Caco-2 (cell line): ENCODE measurements at regions not wholly inside any gene's neighbourhood (a gene's known extent, or its start where the extent isn't known, plus 50 kb on each side); places are given as distances from the start of the nearest gene placed in this dataset.

Source experiments
- BruUV-seq: library from RNA; stranded (reverse); fragments of 400-500 nt; replicated peaks from 2 replicates; lab custom pipeline; 2021; lab: Mats Ljungman, UMichigan
- CTCF ChIA-PET: fragments of 300-600 bp; sonication (Branson Sonifier 250); formaldehyde crosslinking; loops from one replicate; lab custom pipeline; 2022; ENCODE audit warnings: antibody characterized with exemption; lab: Charles Lee
- POLR2A ChIA-PET: fragments of 300-600 bp; sonication (Branson Sonifier 250); formaldehyde crosslinking; loops from one replicate; lab custom pipeline; 2022; ENCODE audit warnings: antibody characterized with exemption; lab: Charles Lee
- DNase-seq, 2 experiments: peaks; one replicate each; pipeline versions ENCODE4 v3.0.0 to v3.0.0-alpha.2; 2020 to 2022
- H3K27me3 ChIP-seq: replicated peaks from 2 replicates; pipeline ENCODE4 v1.6.0; 2011; ENCODE audit warnings: low read length; ENCODE audit not compliant: control insufficient read depth, insufficient read depth
- H3K36me3 ChIP-seq: 2 replicates; pipeline ENCODE4 v1.5.1; 2011; ENCODE audit warnings: low read length; ENCODE audit not compliant: control insufficient read depth, insufficient read depth
- H3K4me1 ChIP-seq: fragments of 250-450 bp; sonication (Bioruptor Pico); 2 replicates; pipeline ENCODE4 v1.5.1; 2020; ENCODE audit warnings: mild to moderate bottlenecking
- H3K4me3 ChIP-seq: 2 replicates; pipeline ENCODE4 v1.5.1; 2011; ENCODE audit warnings: low read depth, mild to moderate bottlenecking, control low read depth, low read length
- H3K9me3 ChIP-seq: fragments of 250-450 bp; sonication (Bioruptor Pico); 2 replicates; pipeline ENCODE4 v1.5.1; 2020; ENCODE audit warnings: mild to moderate bottlenecking, moderate library complexity
- H3K27ac Mint-ChIP-seq: one replicate; pipeline ENCODE4 v1.8.0; 2022; ENCODE audit warnings: mixed read lengths; ENCODE audit not compliant: unreplicated experiment
- H3K27me3 Mint-ChIP-seq: one replicate; pipeline ENCODE4 v1.8.0; 2022; ENCODE audit warnings: mixed read lengths; ENCODE audit not compliant: insufficient read depth, unreplicated experiment
- H3K36me3 Mint-ChIP-seq: one replicate; pipeline ENCODE4 v1.8.0; 2022; ENCODE audit warnings: mild to moderate bottlenecking, mixed read lengths; ENCODE audit not compliant: insufficient read depth, unreplicated experiment
- H3K4me1 Mint-ChIP-seq: one replicate; pipeline ENCODE4 v1.8.0; 2022; ENCODE audit warnings: low read depth, mixed read lengths; ENCODE audit not compliant: unreplicated experiment
- H3K4me3 Mint-ChIP-seq: one replicate; pipeline ENCODE4 v1.8.0; 2022; ENCODE audit warnings: mild to moderate bottlenecking, moderate library complexity, mixed read lengths; ENCODE audit not compliant: unreplicated experiment
- H3K9me3 Mint-ChIP-seq: one replicate; pipeline ENCODE4 v1.8.0; 2022; ENCODE audit warnings: mixed read lengths; ENCODE audit not compliant: unreplicated experiment
- intact Hi-C: fragments of 100-400 bp; cut with micrococcal nuclease; formaldehyde crosslinking; loops from one replicate; pipeline ENCODE4 v1.10.0; 2022; ENCODE audit not compliant: unreplicated experiment
- TF ChIP-seq, protein P1 (sequence below), 2 experiments: fragments of 200-600 bp in 1 of 2; IDR thresholded peaks; 1 replicate in 1 of 2; 2 replicates in 1 of 2; pipeline versions ENCODE4 v1.5.1 to v1.8.0; 2011 to 2022; ENCODE audit warnings: antibody characterized with exemption in 1 of 2, control low read depth in 1 of 2, inconsistent platforms in 1 of 2, low read depth in 1 of 2, low read length in 1 of 2, mild to moderate bottlenecking in 1 of 2, moderate library complexity in 1 of 2; ENCODE audit not compliant: insufficient read depth in 1 of 2, severe bottlenecking in 1 of 2, unreplicated experiment in 1 of 2

DNA sequence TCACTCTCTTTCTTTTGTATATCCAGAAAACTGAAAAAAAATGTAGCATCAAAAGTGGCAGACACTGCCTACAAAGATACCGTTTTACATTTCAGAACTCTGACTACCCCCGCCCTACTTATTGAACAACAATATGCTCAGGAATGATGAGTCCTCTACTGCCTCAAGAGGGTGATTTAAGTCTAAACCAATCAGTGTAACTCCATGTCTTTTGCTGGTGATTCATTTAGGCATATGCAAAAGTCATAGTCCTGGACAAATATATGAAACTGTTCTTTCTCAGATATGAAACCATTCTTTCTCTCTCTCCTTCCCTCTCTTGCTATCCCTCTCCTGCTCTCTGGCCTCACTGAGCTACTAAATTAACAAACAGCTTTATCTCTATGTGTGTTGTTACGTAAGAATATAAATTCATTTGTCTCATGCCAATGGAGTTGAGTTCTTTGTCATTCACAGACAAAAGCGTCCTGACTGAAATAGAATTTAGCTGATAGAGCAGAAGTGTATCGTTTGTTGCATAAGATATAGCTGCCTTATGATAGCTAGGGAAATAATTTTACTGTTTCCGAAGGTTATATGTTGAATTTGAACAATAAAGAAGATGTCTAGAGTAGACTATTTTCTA is 133.7 kb upstream of the OSTN start:
- no peak overlapping the region for H3K4me3 Mint-ChIP-seq
- peak in 1 of 2 experiments; percentile 2 for DNase-seq
- no peak overlapping the region for H3K27ac Mint-ChIP-seq
- H3K4me1 ChIP-seq: no peaks in the 10 kb centered on the region
- H3K9me3 Mint-ChIP-seq: no peaks in the 10 kb centered on the region
- no peak overlapping the region for H3K4me3 ChIP-seq
- no peaks in the 10 kb centered on the region for H3K27me3 ChIP-seq
- H3K9me3 ChIP-seq: no peaks in the 10 kb centered on the region
- intact Hi-C loops: no loop called here
- H3K4me1 Mint-ChIP-seq: peaks cover 6% of the 10 kb centered on the region
- TF ChIP-seq, protein P1, sequence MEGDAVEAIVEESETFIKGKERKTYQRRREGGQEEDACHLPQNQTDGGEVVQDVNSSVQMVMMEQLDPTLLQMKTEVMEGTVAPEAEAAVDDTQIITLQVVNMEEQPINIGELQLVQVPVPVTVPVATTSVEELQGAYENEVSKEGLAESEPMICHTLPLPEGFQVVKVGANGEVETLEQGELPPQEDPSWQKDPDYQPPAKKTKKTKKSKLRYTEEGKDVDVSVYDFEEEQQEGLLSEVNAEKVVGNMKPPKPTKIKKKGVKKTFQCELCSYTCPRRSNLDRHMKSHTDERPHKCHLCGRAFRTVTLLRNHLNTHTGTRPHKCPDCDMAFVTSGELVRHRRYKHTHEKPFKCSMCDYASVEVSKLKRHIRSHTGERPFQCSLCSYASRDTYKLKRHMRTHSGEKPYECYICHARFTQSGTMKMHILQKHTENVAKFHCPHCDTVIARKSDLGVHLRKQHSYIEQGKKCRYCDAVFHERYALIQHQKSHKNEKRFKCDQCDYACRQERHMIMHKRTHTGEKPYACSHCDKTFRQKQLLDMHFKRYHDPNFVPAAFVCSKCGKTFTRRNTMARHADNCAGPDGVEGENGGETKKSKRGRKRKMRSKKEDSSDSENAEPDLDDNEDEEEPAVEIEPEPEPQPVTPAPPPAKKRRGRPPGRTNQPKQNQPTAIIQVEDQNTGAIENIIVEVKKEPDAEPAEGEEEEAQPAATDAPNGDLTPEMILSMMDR (IDR thresholded peaks at IDR 0.05; ENCODE audit: insufficient read depth in 1 of 2, low read depth in 1 of 2, low read length in 1 of 2, severe bottlenecking in 1 of 2, unreplicated experiment in 1 of 2): no peak
- no peaks in the 10 kb centered on the region for H3K36me3 ChIP-seq
- ChIA-PET CTCF (no interaction called here), POLR2A (no interaction called here)
- H3K27me3 Mint-ChIP-seq: no peaks in the 10 kb centered on the region
- BruUV-seq: no TSS peak
- H3K36me3 Mint-ChIP-seq: no peaks in the 10 kb centered on the region

DNA sequence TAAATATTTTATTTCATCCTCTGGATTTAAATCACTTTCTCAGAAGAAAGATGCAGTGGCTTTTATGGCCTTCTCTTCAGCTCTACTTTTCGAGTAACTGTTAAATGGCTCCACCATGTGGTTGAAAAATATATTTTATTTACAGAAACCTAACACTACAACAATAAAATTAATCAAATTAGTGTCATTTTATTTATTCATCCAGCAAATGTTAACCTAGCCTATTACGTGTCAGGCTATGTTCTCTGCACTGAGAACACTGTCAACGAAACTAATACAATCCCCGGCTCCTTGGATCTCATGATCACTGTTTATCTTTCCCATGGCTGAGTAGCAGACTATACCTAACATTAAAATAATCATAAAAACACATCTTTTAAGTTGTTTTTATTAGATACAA is 148.0 kb upstream of the OSTN start:
- TF ChIP-seq, protein P1 (IDR thresholded peaks at IDR 0.05; ENCODE audit: insufficient read depth in 1 of 2, low read depth in 1 of 2, low read length in 1 of 2, severe bottlenecking in 1 of 2, unreplicated experiment in 1 of 2): peak; percentile 13 to 32
- DNase-seq: peak in 1 of 2 experiments; percentile 10
- POLR2A ChIA-PET: no interaction called here
- Mint-ChIP-seq H3K27me3 (peaks cover 3% of the 10 kb centered on the region), H3K9me3 (no peaks in the 10 kb centered on the region), H3K27ac (no peak overlapping the region), H3K4me3 (no peak overlapping the region), H3K4me1 (no peaks in the 10 kb centered on the region), H3K36me3 (no peaks in the 10 kb centered on the region)
- Histone ChIP-seq H3K27me3 (no peaks in the 10 kb centered on the region), H3K4me1 (no peaks in the 10 kb centered on the region), H3K9me3 (no peaks in the 10 kb centered on the region), H3K36me3 (no peaks in the 10 kb centered on the region), H3K4me3 (no peak overlapping the region)
- BruUV-seq: no TSS peak
- intact Hi-C loops: loop anchor here (1.0 kb wide), 3 partner anchors 167 to 350 kb away; no protein-coding TSS in a partner anchor
- CTCF ChIA-PET: interaction anchor here (0.7 to 1.2 kb wide), 4 partner anchors 161 to 351 kb away, joined by 3 to 13 read pairs (median 5); no protein-coding TSS in a partner anchor

DNA sequence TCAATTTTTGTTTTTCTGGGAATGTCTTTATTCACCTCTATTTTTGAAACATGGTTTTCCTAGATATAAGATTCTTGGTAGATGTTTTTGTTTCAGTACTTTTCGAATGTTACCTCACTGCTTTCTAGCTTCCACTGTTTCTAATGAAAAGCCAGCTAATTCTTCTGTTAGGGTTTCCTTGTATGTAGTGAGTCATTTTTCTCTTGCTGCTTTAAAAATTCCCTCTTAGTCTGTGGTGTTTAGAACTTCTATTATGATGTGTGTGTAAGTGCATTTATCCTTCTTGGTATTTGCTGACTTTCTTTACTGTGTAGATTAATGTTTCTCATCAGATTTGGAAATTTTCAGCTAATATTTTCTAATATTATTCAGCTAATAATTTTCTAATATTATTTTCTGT is 151.1 kb upstream of the OSTN start:
- Histone ChIP-seq H3K9me3 (peaks cover 3% of the 10 kb centered on the region; the same call in 1 of the 2 replicates), H3K27me3 (no peaks in the 10 kb centered on the region), H3K4me1 (no peaks in the 10 kb centered on the region), H3K36me3 (no peaks in the 10 kb centered on the region), H3K4me3 (no peak overlapping the region)
- Mint-ChIP-seq H3K36me3 (no peaks in the 10 kb centered on the region), H3K4me1 (no peaks in the 10 kb centered on the region), H3K4me3 (no peak overlapping the region), H3K27me3 (no peaks in the 10 kb centered on the region), H3K27ac (no peak overlapping the region), H3K9me3 (no peaks in the 10 kb centered on the region)
- CTCF ChIA-PET: interaction anchor here (1.3 kb wide), 1 partner anchor 164 kb away, joined by 3 read pairs; no protein-coding TSS in a partner anchor
- TF ChIP-seq, protein P1 (IDR thresholded peaks at IDR 0.05; ENCODE audit: insufficient read depth in 1 of 2, low read depth in 1 of 2, low read length in 1 of 2, severe bottlenecking in 1 of 2, unreplicated experiment in 1 of 2): no peak
- no peak for DNase-seq
- intact Hi-C loops: no loop called here
- POLR2A ChIA-PET: no interaction called here
- BruUV-seq: no TSS peak
